Lower lobe of right lung (tissue), 2 donors: ENCODE measurements at regions not wholly inside any gene's neighbourhood (a gene's known extent, or its start where the extent isn't known, plus 50 kb on each side); places are given as distances from the start of the nearest gene placed in this dataset.
A peak's percentile ranks its signal among the peaks of the same experiment; 100 is the strongest.

ENCODE experiments used
- ATAC-seq, 2 donors: fragments of 200-7000 bp; cut with Tn5 transposase; one replicate each; pipeline ENCODE4 v1.9.1; 2020 to 2022; ENCODE audit warnings: mild to moderate bottlenecking in 2 of 2, moderate library complexity in 2 of 2
- DNase-seq: peaks from one replicate; pipeline ENCODE4 v3.0.0-alpha.2; 2020
- H3K27ac ChIP-seq: fragments of 200-600 bp; one replicate; pipeline ENCODE4 v1.8.0; 2022
- H3K27me3 ChIP-seq: fragments of 200-600 bp; one replicate; pipeline ENCODE4 v1.8.0; 2022; ENCODE audit warnings: low read depth
- H3K36me3 ChIP-seq: fragments of 200-600 bp; one replicate; pipeline ENCODE4 v1.8.0; 2022; ENCODE audit warnings: mild to moderate bottlenecking
- H3K4me1 ChIP-seq: fragments of 200-600 bp; one replicate; pipeline ENCODE4 v1.8.0; 2022
- H3K4me3 ChIP-seq: fragments of 200-600 bp; one replicate; pipeline ENCODE4 v1.8.0; 2022; ENCODE audit warnings: mild to moderate bottlenecking
- H3K9me3 ChIP-seq: fragments of 200-600 bp; one replicate; pipeline ENCODE4 v1.8.0; 2022
- CTCF ChIP-seq: fragments of 200-600 bp; IDR thresholded peaks from one replicate; pipeline ENCODE4 v1.8.0; 2022; ENCODE audit warnings: antibody characterized with exemption, mild to moderate bottlenecking
- intact Hi-C: fragments of 100-400 bp; cut with DNase I; formaldehyde crosslinking; loops from one replicate; pipeline ENCODE4 v1.11.0; 2022
- donor health status: DM: no; HTN: yes; CAD: no; lungs with severe emphysema.

GRCh38 chr11:134655189-134655989 lies 243.3 kb upstream of the B3GAT1 start:
- ATAC-seq (no peak), DNase-seq (no peak)
- Histone ChIP-seq H3K4me3 (no peak overlapping the region), H3K9me3 (no peaks in the 10 kb centered on the region), H3K36me3 (no peaks in the 10 kb centered on the region), H3K4me1 (no peaks in the 10 kb centered on the region), H3K27me3 (peaks cover 7% of the 10 kb centered on the region), H3K27ac (no peak overlapping the region)
- intact Hi-C loops: no loop called here
- no peak for TF ChIP-seq CTCF

GRCh38 chr11:134654161-134654915 lies 242.3 kb upstream of the B3GAT1 start:
- H3K4me1 ChIP-seq: no peaks in the 10 kb centered on the region
- no peak for DNase-seq
- intact Hi-C loops: no loop called here
- H3K27ac ChIP-seq: no peak overlapping the region
- no peak overlapping the region for H3K4me3 ChIP-seq
- TF ChIP-seq CTCF: no peak
- no peaks in the 10 kb centered on the region for H3K9me3 ChIP-seq
- H3K27me3 ChIP-seq: peaks cover 7% of the 10 kb centered on the region
- no peak for ATAC-seq
- no peaks in the 10 kb centered on the region for H3K36me3 ChIP-seq

GRCh38 chr11:134652586-134653255 lies 240.7 kb upstream of the B3GAT1 start:
- DNase-seq (no peak), ATAC-seq (no peak)
- intact Hi-C loops: no loop called here
- peaks cover 7% of the 10 kb centered on the region for H3K27me3 ChIP-seq
- TF ChIP-seq CTCF: no peak
- no peaks in the 10 kb centered on the region for H3K9me3 ChIP-seq
- no peaks in the 10 kb centered on the region for H3K36me3 ChIP-seq
- H3K27ac ChIP-seq: no peak overlapping the region
- no peak overlapping the region for H3K4me3 ChIP-seq
- no peaks in the 10 kb centered on the region for H3K4me1 ChIP-seq

GRCh38 chr11:134647066-134647743 lies 235.2 kb upstream of the B3GAT1 start:
- Histone ChIP-seq H3K27me3 (peaks cover 8% of the 10 kb centered on the region), H3K4me1 (no peaks in the 10 kb centered on the region), H3K36me3 (no peaks in the 10 kb centered on the region), H3K9me3 (no peaks in the 10 kb centered on the region), H3K27ac (no peak overlapping the region), H3K4me3 (no peak overlapping the region)
- TF ChIP-seq CTCF: no peak
- intact Hi-C loops: no loop called here
- DNase-seq: no peak
- no peak for ATAC-seq

GRCh38 chr11:134646561-134646960 lies 234.5 kb upstream of the B3GAT1 start:
- Histone ChIP-seq H3K27ac (no peak overlapping the region), H3K27me3 (peaks cover 8% of the 10 kb centered on the region), H3K4me1 (no peaks in the 10 kb centered on the region), H3K9me3 (no peaks in the 10 kb centered on the region), H3K36me3 (no peaks in the 10 kb centered on the region), H3K4me3 (no peak overlapping the region)
- DNase-seq: no peak
- peak in 1 of 2 donors; percentile 7 for ATAC-seq
- no peak for TF ChIP-seq CTCF
- intact Hi-C loops: no loop called here
